Spleen (tissue), 11 donors: ENCODE measurements at regions not wholly inside any gene's neighbourhood (a gene's known extent, or its start where the extent isn't known, plus 50 kb on each side); places are given as distances from the start of the nearest gene placed in this dataset.

Experiments
- DNase-seq: peaks from one replicate; pipeline ENCODE4 v3.0.0-alpha.2; 2020
- H3K27ac ChIP-seq, 8 donors: fragments of 200-600 bp; sonication (generic) in 7 of 8; 1 replicate in 4 of 8; 2 replicates in 4 of 8; pipeline versions ENCODE4 v1.5.0 to v1.8.0; 2016 to 2021; ENCODE audit warnings: inconsistent platforms in 4 of 8, mild to moderate bottlenecking in 4 of 8, moderate library complexity in 1 of 8
- H3K27me3 ChIP-seq, 7 donors: fragments of 200-600 bp; sonication (generic) in 6 of 7; replicated peaks in 1 of 7; 1 replicate in 4 of 7; 2 replicates in 3 of 7; pipeline versions ENCODE4 v1.5.0 to v1.8.0; 2016 to 2021; ENCODE audit warnings: inconsistent platforms in 3 of 7, mild to moderate bottlenecking in 1 of 7
- H3K36me3 ChIP-seq, 6 donors: fragments of 200-600 bp; sonication (generic) in 5 of 6; 1 replicate in 4 of 6; 2 replicates in 2 of 6; pipeline versions ENCODE4 v1.5.0 to v1.8.0; 2016 to 2021; ENCODE audit warnings: inconsistent platforms in 2 of 6
- H3K4me1 ChIP-seq, 6 donors: fragments of 200-600 bp; sonication (generic) in 5 of 6; 1 replicate in 3 of 6; 2 replicates in 3 of 6; pipeline versions ENCODE4 v1.5.0 to v1.8.0; 2016 to 2021; ENCODE audit warnings: inconsistent platforms in 3 of 6
- H3K4me3 ChIP-seq, 8 donors: fragments of 200-600 bp; sonication (generic) in 7 of 8; 1 replicate in 4 of 8; 2 replicates in 4 of 8; pipeline versions ENCODE4 v1.5.0 to v1.8.0; 2016 to 2021; ENCODE audit warnings: inconsistent platforms in 4 of 8, mild to moderate bottlenecking in 4 of 8, moderate library complexity in 2 of 8
- H3K9me3 ChIP-seq, 8 donors: fragments of 200-600 bp; sonication (generic) in 7 of 8; 1 replicate in 4 of 8; 2 replicates in 4 of 8; pipeline versions ENCODE4 v1.5.0 to v1.8.0; 2016 to 2021; ENCODE audit warnings: inconsistent platforms in 4 of 8
- POLR2A ChIP-seq, 3 donors: fragments of 450-650 bp; IDR thresholded peaks; one replicate each; pipeline ENCODE4 v1.5.1; 2017; ENCODE audit warnings: antibody characterized with exemption in 3 of 3, mild to moderate bottlenecking in 1 of 3
- POLR2AphosphoS5 ChIP-seq, 3 donors: sonication (generic); formaldehyde crosslinking; IDR thresholded peaks; one replicate each; pipeline ENCODE4 v1.5.1; 2017; ENCODE audit warnings: antibody characterized with exemption in 3 of 3
- WGBS, 5 donors: extraction: QIAGEN DNeasy Blood & Tissue Kit in 3 of 5; methylation state at CpG; one replicate each; pipeline versions ENCODE4 v1.1.5 to v1.1.7; 2013 to 2018; 5-methylcytosine and 5-hydroxymethylcytosine counted together
- intact Hi-C: fragments of 100-400 bp; cut with DNase I; formaldehyde crosslinking; loops from one replicate; pipeline ENCODE4 v1.15.0; 2023; ENCODE audit warnings: low total_unique reads
- TF ChIP-seq, protein P1 (sequence below), 11 experiments: fragments of 200-600 bp in 7 of 11; fragments of 450-650 bp in 4 of 11; sonication (generic) in 4 of 11; IDR thresholded peaks in 8 of 11; conservative IDR thresholded peaks in 3 of 11; 1 replicate in 7 of 11; 2 replicates in 4 of 11; pipeline versions ENCODE4 v1.4.0 to v1.8.0; 2016 to 2021; ENCODE audit warnings: antibody characterized with exemption in 11 of 11, inconsistent platforms in 4 of 11, mild to moderate bottlenecking in 1 of 11
- donor health status: healthy with polysubstance abuse.
- donor health status: DM: no; HTN: no; CAD: no; lungs with moderate emphysema.
- donor health status: DM: no; HTN: no; CAD: no.
- donor health status: Bipolar disorder and iron deficiency.
- donor health status: healthy.
- donor health status: DM: no; HTN: no; CAD: no.
- donor health status: DM: yes; HTN: yes; CAD: no.

GRCh38 chr9:118422508-118422907 lies 718.3 kb downstream of the TLR4 start:
- no peak for DNase-seq
- Histone ChIP-seq H3K36me3 (no peaks in the 10 kb centered on the region), H3K4me1 (no peaks in the 10 kb centered on the region), H3K27me3 (no peaks in the 10 kb centered on the region), H3K27ac (no peak overlapping the region), H3K4me3 (no peak overlapping the region), H3K9me3 (no peaks in the 10 kb centered on the region)
- intact Hi-C loops: no loop called here
- TF ChIP-seq, protein P1, sequence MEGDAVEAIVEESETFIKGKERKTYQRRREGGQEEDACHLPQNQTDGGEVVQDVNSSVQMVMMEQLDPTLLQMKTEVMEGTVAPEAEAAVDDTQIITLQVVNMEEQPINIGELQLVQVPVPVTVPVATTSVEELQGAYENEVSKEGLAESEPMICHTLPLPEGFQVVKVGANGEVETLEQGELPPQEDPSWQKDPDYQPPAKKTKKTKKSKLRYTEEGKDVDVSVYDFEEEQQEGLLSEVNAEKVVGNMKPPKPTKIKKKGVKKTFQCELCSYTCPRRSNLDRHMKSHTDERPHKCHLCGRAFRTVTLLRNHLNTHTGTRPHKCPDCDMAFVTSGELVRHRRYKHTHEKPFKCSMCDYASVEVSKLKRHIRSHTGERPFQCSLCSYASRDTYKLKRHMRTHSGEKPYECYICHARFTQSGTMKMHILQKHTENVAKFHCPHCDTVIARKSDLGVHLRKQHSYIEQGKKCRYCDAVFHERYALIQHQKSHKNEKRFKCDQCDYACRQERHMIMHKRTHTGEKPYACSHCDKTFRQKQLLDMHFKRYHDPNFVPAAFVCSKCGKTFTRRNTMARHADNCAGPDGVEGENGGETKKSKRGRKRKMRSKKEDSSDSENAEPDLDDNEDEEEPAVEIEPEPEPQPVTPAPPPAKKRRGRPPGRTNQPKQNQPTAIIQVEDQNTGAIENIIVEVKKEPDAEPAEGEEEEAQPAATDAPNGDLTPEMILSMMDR (IDR thresholded peaks at IDR 0.05 in 8 of 11, conservative IDR thresholded peaks at IDR 0.05 in 3 of 11): no peak
- TF ChIP-seq POLR2A (IDR thresholded peaks at IDR 0.05): no peak
- TF ChIP-seq POLR2AphosphoS5 (IDR thresholded peaks at IDR 0.05): no peak
- WGBS, 5 donors: 90 to 97% (median 93%) methylated on average over 2 of the region's 2 CpGs

GRCh38 chr9:118423021-118423420 lies 718.8 kb downstream of the TLR4 start:
- intact Hi-C loops: no loop called here
- H3K9me3 ChIP-seq: no peaks in the 10 kb centered on the region
- H3K4me1 ChIP-seq: no peaks in the 10 kb centered on the region
- H3K4me3 ChIP-seq: no peak overlapping the region
- no peak for DNase-seq
- H3K27ac ChIP-seq: no peak overlapping the region
- H3K27me3 ChIP-seq: no peaks in the 10 kb centered on the region
- no peaks in the 10 kb centered on the region for H3K36me3 ChIP-seq
- TF ChIP-seq POLR2A (IDR thresholded peaks at IDR 0.05) (no peak), POLR2AphosphoS5 (IDR thresholded peaks at IDR 0.05) (no peak)
- TF ChIP-seq, protein P1 (IDR thresholded peaks at IDR 0.05 in 8 of 11, conservative IDR thresholded peaks at IDR 0.05 in 3 of 11): no peak
- 69 to 86% (median 77%) methylated on average over 3 of the region's 3 CpGs for WGBS, 5 donors

DNA sequence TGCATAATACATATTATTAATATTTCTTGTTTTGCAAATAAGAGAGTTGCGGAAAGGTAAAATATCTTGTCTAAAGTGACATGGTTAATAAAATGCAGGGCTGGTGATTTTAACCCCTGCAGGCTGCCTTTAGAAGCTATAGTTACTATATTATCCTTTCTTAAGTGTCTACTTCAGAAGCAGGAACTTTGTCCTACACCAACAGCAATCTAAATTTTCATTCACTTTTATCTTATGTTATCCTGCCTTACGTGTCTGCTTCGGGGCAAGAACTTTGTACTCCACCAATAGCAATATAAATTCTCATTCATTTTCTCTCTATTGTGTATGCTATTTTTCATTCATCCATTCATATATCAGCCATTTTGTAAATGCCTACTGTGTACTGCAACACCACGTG lies 719.5 kb downstream of the TLR4 start:
- H3K27ac ChIP-seq: no peak overlapping the region
- H3K36me3 ChIP-seq: no peaks in the 10 kb centered on the region
- no peak for DNase-seq
- no peaks in the 10 kb centered on the region for H3K27me3 ChIP-seq
- no peaks in the 10 kb centered on the region for H3K9me3 ChIP-seq
- TF ChIP-seq, protein P1 (IDR thresholded peaks at IDR 0.05 in 8 of 11, conservative IDR thresholded peaks at IDR 0.05 in 3 of 11): no peak
- intact Hi-C loops: no loop called here
- no peaks in the 10 kb centered on the region for H3K4me1 ChIP-seq
- H3K4me3 ChIP-seq: no peak overlapping the region
- WGBS, 5 donors: 83 to 90% (median 86%) methylated on average over 4 of the region's 4 CpGs

DNA sequence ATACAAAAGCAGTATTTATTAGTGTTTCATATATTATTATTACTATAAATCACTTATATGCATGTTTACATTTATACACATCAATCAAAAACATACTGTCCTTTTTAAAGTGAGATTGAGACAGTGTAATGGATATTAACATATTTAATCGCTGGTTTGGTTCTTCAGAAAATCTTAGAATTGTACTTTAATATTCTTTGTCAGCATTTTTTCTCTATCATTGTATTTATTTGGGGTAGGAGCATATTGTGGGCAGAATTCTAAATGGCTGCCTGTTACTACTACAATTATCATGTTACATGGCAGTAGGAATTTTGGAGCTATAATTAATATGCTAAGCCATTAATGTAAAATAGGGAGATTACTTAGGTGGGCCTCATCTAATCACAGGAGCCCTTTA lies 722.6 kb downstream of the TLR4 start:
- H3K9me3 ChIP-seq: no peaks in the 10 kb centered on the region
- no peak for DNase-seq
- H3K4me1 ChIP-seq: no peaks in the 10 kb centered on the region
- WGBS, 5 donors: 73 to 95% (median 84%) methylated on average over 1 of the region's 1 CpG
- H3K4me3 ChIP-seq: no peak overlapping the region
- TF ChIP-seq POLR2A (IDR thresholded peaks at IDR 0.05) (no peak), POLR2AphosphoS5 (IDR thresholded peaks at IDR 0.05) (no peak)
- TF ChIP-seq, protein P1 (IDR thresholded peaks at IDR 0.05 in 8 of 11, conservative IDR thresholded peaks at IDR 0.05 in 3 of 11): no peak
- H3K27ac ChIP-seq: no peak overlapping the region
- H3K27me3 ChIP-seq: no peaks in the 10 kb centered on the region
- H3K36me3 ChIP-seq: no peaks in the 10 kb centered on the region
- intact Hi-C loops: no loop called here
